ENCODE measurements at regions not wholly inside any gene's neighbourhood (a gene's known extent, or its start where the extent isn't known, plus 50 kb on each side); places are given as distances from the start of the nearest gene placed in this dataset.
"Not testable (repeated sequence)": the region's sequence is repeated elsewhere in the genome, so short reads cannot be mapped to it uniquely, and the experiment has no call there.

DNA sequence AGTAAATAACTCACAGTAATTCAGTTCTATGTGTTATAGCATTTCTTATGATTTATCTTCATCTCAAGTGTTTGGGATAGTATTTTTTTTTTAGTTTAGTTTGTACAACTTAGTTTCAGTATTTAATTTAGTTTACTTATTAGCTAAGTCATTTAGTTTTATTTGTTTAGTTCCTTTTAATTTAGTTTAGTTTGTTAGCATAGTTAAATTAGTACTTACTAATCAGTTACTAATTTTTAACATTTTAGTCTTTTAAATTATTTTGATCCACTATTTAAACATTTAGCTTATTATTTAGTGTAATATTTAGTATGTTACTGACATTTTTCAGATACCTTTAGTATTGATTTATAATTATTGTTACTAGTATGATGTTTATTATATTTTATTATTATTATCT lies 85.2 kb upstream of the SIPA1L2 start:
- DNase-seq: no peak

GRCh38 chr1:232717911-232718310 lies 87.3 kb upstream of the MAP10 start:
- DNase-seq: not testable (repeated sequence)

GRCh38 chr1:232718928-232719927 lies 86.0 kb upstream of the MAP10 start:
- no peak for DNase-seq

GRCh38 chr1:232722626-232723025 lies 82.6 kb upstream of the MAP10 start:
- no peak for DNase-seq

DNA sequence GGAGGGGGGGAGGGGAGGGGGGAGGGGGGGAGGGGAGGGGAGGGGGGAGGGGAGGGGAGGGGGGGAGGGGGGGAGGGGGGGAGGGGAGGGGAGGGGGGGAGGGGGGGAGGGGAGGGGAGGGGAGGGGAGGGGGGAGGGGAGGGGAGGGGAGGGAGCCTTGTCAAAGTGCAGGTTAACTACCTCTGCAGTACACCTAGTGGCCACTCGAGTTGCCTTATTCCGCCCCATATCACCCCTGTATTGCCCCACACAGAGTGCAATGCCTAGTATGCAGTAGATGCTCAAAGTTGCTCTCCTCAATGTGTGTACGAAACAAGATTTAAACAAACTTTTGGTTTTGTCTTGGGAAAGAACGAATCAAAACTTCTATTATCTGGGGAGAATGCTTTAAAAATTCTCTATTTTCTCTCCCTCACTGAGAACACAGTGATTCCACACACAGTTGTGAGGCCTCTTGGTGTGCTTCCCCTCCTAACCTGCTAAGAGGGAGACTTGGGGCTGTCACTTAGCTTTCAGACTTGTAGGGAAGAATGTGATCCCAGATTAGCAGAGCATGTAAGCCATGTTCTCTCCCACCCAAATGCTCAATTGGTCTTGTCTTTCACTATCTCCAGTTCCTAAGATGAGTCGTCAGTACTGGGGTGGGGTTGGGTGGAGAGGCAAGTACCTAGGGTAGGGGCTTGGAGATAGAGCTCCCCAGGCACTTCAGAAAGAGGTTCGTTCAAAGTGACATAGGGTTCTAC lies 79.7 kb upstream of the MAP10 start:
- no peak for DNase-seq

- no peak for DNase-seq
These were observed 79.0 kb upstream of the MAP10 start for GRCh38 chr1:232726048-232726779.

DNA sequence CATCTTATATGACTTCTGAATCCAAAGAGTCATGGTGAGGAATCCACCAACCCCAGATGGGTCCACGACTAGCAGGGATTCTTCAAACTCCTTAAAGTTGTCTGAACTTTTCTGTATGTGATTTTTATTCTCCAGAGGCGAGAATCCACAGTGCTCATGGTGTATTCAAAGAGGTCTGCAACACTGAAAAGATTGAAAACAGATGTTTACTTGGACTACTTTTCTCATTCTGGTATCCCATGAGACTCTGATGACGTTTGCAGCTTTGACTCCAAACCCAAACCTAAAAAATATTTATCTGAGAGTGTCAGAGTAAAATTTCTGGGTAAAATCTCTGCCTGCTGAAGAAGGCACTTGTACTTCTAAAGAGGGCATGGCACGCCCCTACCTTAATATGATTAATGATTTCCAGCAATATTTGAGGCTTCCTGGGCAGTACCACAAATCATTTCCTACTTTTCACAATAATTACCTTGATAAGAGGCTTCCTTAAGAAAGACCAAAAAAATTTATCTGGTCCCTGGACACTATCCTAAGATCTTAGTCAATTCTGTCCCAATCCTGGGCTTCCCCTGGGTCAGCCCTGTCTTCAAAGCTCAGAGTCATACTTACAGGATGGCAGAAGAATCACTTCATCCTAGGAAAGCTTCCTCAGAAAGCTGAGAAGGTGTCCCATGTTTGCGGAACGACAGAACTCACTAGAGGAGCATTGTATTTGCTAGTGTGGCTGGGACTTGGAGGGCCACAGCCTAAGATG lies 76.5 kb upstream of the MAP10 start:
- DNase-seq: peak; percentile 59

GRCh38 chr1:232732344-232732910 lies 72.8 kb upstream of the MAP10 start:
- DNase-seq: no peak

DNA sequence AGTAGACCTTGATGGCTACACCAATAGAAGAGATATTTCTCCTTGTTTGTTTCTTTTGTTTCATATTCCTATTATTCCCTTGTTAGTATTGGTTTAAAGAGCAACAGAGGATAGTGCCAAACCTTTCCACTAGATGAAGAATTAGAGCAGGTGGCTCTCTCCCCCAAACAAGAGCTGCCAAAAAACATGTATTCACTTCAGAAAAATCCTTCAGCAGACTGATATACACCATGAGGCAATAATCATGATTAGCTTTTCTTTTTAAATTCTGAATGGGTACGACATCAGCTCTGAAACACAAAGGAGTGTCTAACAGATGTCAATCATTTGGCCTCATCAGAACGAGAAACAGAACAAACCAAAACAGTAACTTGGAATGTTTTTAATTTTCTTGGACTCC lies 67.3 kb upstream of the MAP10 start:
- DNase-seq: peak; percentile 44

DNA sequence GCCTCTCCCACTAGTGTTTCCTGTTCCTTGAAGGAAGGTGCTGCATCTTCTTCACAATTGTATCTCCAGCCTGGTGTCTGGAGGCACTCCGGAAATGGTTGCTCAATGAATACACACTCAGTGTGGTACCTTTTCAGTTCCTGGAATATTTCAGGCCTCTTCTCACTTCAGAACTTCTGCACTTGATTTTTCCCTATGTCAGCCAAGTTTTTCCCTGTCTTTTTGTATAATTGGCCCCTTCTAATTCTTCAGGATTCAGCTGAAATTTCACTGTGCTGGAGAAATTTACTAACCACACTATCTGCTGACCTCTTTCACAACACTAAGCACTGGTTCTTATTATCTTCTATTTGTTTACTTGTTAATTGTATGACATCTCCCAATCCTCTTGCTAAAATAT lies 61.2 kb upstream of the MAP10 start:
- DNase-seq: no peak

DNA sequence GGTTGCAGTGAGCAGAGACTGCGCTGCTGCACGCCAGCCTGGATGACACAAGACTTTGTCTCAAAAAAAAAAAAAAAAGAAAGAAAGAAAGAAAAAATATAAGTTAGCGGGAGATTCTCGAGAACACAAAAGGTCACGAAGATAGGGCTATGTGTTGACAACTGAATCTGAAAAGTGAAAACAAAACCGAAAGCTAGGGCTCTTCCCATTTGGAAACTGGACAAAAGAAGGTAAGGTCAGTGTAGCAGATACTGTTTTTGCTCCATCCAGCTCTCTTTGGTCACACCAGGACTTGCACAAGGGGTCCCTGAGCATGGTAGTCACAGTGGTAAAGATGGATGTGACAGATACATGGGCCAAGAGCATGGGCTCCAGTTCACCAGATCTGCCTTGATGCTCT lies 60.4 kb upstream of the MAP10 start:
- DNase-seq: no peak

DNA sequence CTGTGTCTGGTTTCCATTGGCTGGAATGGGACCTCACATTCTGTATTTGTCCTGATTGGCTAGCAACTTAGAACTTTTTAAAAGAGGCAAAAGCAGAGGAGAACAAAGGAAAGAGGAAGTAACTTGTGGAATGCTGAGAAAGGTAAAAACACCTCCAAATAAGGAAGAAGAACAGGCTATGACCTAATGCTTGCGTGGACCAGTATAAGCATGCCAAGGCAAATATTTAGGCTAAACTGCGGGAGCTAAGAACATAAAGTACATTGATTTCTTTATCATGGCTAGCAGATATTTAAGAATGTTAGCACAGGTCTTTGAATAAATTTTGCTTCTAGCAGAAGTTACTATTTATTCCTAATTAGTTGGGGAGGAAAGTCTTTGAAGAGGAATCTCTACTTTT lies 59.5 kb upstream of the MAP10 start:
- DNase-seq: not testable (repeated sequence)

GRCh38 chr1:232748910-232749368 lies 56.3 kb upstream of the MAP10 start:
- DNase-seq: no peak

- peak; percentile 21 for DNase-seq
These were observed 53.6 kb upstream of the MAP10 start for GRCh38 chr1:232751393-232752140.

DNA sequence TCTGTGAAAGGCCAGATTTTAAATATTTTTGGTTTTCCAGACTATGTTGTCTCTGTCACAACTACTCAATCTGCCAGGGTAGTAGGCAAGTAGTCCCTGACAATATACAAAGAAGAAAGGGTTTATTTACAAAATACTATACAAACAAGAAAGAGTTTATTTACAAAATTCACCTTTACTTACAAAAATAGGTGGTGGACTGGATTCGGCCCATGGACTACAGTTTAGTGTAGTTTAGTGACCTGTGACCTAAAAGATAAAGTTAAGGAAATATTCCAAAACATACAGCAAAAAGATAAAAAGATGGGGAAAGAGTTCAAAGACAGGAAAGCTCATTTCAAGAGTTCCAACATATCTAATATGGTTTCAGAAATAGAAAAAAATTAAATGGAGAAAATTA lies 52.9 kb upstream of the MAP10 start:
- no peak for DNase-seq

DNA sequence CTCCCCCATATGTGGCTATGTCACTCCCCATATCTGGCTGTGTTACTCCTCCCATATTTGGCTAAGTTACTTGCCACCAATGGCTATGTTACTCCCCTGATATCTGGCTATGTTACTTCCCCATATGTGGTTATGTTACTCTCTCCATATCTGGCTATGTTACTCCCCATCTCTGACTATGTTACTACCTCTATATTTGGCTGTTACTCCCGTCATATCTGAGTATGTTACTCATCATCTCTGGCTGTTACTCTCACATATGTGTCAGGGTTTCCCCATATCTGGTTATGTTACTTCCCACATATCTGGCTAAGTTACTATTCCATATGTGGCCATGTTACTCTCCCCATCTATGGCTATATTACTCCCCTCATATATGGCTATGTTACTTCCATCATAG lies 50.3 kb upstream of the MAP10 start:
- DNase-seq: no peak

Data from tongue (tissue), 1 donor.